Neural cell (in vitro differentiated cells): ENCODE measurements at regions not wholly inside any gene's neighbourhood (a gene's known extent, or its start where the extent isn't known, plus 50 kb on each side); places are given as distances from the start of the nearest gene placed in this dataset.

ENCODE experiments used
- H2AFZ ChIP-seq: fragments of 200-600, 300-800 bp; sonication (generic), shearing (Covaris generic); 2 replicates; pipeline ENCODE4 v1.6.0; 2014; ENCODE audit warnings: low read depth, mild to moderate bottlenecking, antibody characterized with exemption, low read length, moderate library complexity
- H3F3A ChIP-seq: fragments of 200-600 bp; shearing (Covaris generic); 2 replicates; pipeline ENCODE4 v1.6.1; 2016; ENCODE audit warnings: mild to moderate bottlenecking, moderate library complexity, mixed read lengths, antibody characterized with exemption, low read length; ENCODE audit not compliant: insufficient read depth, poor library complexity, severe bottlenecking
- H3K27ac ChIP-seq: fragments of 200-600, 300-800 bp; sonication (generic), shearing (Covaris generic); 2 replicates; pipeline ENCODE4 v1.5.1; 2014; ENCODE audit warnings: mild to moderate bottlenecking, low read length, moderate library complexity
- H3K27me3 ChIP-seq: fragments of 300-800, 200-600 bp; sonication (generic), shearing (Covaris generic); 2 replicates; pipeline ENCODE4 v1.6.0; 2014; ENCODE audit warnings: mild to moderate bottlenecking, low read depth, low read length, moderate library complexity; ENCODE audit not compliant: insufficient read depth
- H3K36me3 ChIP-seq: fragments of 300-800, 200-600 bp; sonication (generic), shearing (Covaris generic); 2 replicates; pipeline ENCODE4 v1.5.1; 2014; ENCODE audit warnings: mild to moderate bottlenecking, antibody characterized with exemption, low read length, moderate library complexity; ENCODE audit not compliant: insufficient read depth
- H3K4me2 ChIP-seq: fragments of 300-800, 200-600 bp; sonication (generic), shearing (Covaris generic); 2 replicates; pipeline ENCODE4 v1.6.0; 2014; ENCODE audit warnings: mild to moderate bottlenecking, low read length
- H3K4me3 ChIP-seq: fragments of 300-800, 200-600 bp; sonication (generic), shearing (Covaris generic); 2 replicates; pipeline ENCODE4 v1.5.1; 2014; ENCODE audit warnings: mild to moderate bottlenecking, low read length, moderate library complexity
- H3K79me2 ChIP-seq: fragments of 200-600 bp; shearing (Covaris generic); replicated peaks from 2 replicates; pipeline ENCODE4 v1.6.0; 2014; ENCODE audit warnings: mild to moderate bottlenecking, low read length, moderate library complexity; ENCODE audit not compliant: insufficient read depth
- H3K9ac ChIP-seq: fragments of 300-800, 200-600 bp; sonication (generic), shearing (Covaris generic); 2 replicates; pipeline ENCODE4 v1.6.1; 2016; ENCODE audit warnings: mild to moderate bottlenecking, low read length, mixed read lengths
- H3K9me2 ChIP-seq: fragments of 200-600 bp; shearing (Covaris generic); 2 replicates; pipeline ENCODE4 v1.6.1; 2016; ENCODE audit warnings: mild to moderate bottlenecking, low read length, mixed read lengths; ENCODE audit not compliant: insufficient read depth
- H3K9me3 ChIP-seq: fragments of 200-600, 300-800 bp; sonication (generic), shearing (Covaris generic); 2 replicates; pipeline ENCODE4 v1.6.1; 2016; ENCODE audit warnings: mild to moderate bottlenecking, mixed run types, low read length, moderate library complexity, mixed read lengths
- H4K20me1 ChIP-seq: fragments of 200-600 bp; shearing (Covaris generic); 2 replicates; pipeline ENCODE4 v1.6.1; 2016; ENCODE audit warnings: mild to moderate bottlenecking, mixed run types; ENCODE audit not compliant: insufficient read depth
- EP300 ChIP-seq: fragments of 450-650 bp; conservative IDR thresholded peaks from 2 replicates; pipeline ENCODE4 v1.6.1; 2014; ENCODE audit warnings: antibody characterized with exemption, mild to moderate bottlenecking, moderate library complexity; ENCODE audit not compliant: poor library complexity, severe bottlenecking
- EZH2 ChIP-seq: fragments of 200-600, 300-800 bp; shearing (Covaris generic), sonication (generic); IDR thresholded peaks from 2 replicates; pipeline ENCODE4 v1.6.1; 2014; ENCODE audit warnings: antibody characterized with exemption, low read length, borderline replicate concordance, mild to moderate bottlenecking; ENCODE audit not compliant: insufficient read depth, poor library complexity, severe bottlenecking
- MXI1 ChIP-seq: fragments of 450-650 bp; conservative IDR thresholded peaks from 2 replicates; pipeline ENCODE4 v1.6.1; 2014; ENCODE audit warnings: antibody characterized with exemption, mild to moderate bottlenecking; ENCODE audit not compliant: poor library complexity, severe bottlenecking
- POLR2AphosphoS5 ChIP-seq: IDR thresholded peaks from 2 replicates; pipeline ENCODE4 v1.6.1; 2012
- RAD21 ChIP-seq: fragments of 450-650 bp; conservative IDR thresholded peaks from 2 replicates; pipeline ENCODE4 v1.6.1; 2014; ENCODE audit warnings: antibody characterized with exemption, mild to moderate bottlenecking, moderate library complexity
- SMC3 ChIP-seq: fragments of 450-650 bp; conservative IDR thresholded peaks from 2 replicates; pipeline ENCODE4 v1.6.1; 2014; ENCODE audit warnings: antibody characterized with exemption, mild to moderate bottlenecking, moderate library complexity; ENCODE audit not compliant: poor library complexity
- TAF1 ChIP-seq: IDR thresholded peaks from 2 replicates; pipeline ENCODE4 v1.6.1; 2012; ENCODE audit warnings: low read depth
- TF ChIP-seq, protein P1 (sequence below): fragments of 450-650 bp; IDR thresholded peaks from 2 replicates; pipeline ENCODE4 v1.5.1; 2014; ENCODE audit warnings: antibody characterized with exemption, mild to moderate bottlenecking, moderate library complexity; ENCODE audit not compliant: poor library complexity, severe bottlenecking
- TF ChIP-seq, protein P2 (sequence below): IDR thresholded peaks from 2 replicates; pipeline ENCODE4 v1.6.1; 2012; ENCODE audit warnings: borderline replicate concordance

DNA sequence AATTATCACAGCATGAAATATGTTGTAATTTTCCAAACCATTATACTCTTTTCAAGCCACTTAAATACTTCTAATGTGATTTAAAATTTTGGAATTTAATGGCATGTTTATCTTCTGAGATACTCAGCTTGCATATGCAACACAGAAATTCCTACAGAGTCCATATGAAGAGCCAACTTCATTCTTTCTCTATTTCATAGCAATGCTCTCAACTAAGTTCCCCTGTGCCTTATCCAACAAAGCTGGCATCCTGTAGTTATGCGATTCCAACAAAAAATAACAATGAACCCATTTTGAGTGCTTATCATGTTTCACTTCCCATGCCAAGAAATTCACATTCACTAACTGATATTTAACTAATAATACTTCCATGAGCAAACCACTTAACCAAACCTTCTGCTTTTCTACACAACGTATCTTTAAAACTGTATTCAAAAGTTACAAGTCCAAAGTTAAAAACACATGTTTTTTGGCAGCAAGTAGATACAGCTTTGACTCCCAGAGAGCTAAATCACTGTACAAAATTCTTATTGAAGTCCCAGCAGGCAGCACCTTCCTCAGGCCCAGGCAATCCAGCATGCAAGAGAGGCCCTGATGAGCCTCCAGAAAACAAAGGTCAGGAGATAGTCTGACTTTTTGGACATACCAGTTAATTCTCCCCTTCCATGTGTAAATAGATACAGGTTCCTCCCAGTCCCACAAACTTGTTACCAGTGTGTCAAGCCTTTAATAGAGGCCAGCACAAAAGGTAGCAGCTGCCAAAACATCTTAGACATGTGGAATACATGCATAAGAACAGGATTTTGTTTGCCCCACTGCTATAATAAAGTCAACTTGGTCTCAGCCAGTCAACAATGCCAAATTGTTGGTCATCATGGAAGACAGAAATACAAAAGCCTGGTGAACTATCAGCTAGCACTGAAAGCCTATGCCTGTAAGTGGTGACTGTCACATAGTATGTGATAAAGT is 113.1 kb upstream of the WDR75 start:
- H3K4me2 ChIP-seq = no peak overlapping the region
- no peaks in the 10 kb centered on the region for H4K20me1 ChIP-seq
- no peak overlapping the region for H3K4me3 ChIP-seq
- no peak overlapping the region for H2AFZ ChIP-seq
- H3K9ac ChIP-seq = no peak overlapping the region
- TF ChIP-seq RAD21 (no peak), MXI1 (no peak), SMC3 (no peak), EP300 (no peak), TAF1 (no peak), EZH2 (no peak), POLR2AphosphoS5 (no peak)
- TF ChIP-seq, protein P1, sequence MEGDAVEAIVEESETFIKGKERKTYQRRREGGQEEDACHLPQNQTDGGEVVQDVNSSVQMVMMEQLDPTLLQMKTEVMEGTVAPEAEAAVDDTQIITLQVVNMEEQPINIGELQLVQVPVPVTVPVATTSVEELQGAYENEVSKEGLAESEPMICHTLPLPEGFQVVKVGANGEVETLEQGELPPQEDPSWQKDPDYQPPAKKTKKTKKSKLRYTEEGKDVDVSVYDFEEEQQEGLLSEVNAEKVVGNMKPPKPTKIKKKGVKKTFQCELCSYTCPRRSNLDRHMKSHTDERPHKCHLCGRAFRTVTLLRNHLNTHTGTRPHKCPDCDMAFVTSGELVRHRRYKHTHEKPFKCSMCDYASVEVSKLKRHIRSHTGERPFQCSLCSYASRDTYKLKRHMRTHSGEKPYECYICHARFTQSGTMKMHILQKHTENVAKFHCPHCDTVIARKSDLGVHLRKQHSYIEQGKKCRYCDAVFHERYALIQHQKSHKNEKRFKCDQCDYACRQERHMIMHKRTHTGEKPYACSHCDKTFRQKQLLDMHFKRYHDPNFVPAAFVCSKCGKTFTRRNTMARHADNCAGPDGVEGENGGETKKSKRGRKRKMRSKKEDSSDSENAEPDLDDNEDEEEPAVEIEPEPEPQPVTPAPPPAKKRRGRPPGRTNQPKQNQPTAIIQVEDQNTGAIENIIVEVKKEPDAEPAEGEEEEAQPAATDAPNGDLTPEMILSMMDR = no peak
- TF ChIP-seq, protein P2, sequence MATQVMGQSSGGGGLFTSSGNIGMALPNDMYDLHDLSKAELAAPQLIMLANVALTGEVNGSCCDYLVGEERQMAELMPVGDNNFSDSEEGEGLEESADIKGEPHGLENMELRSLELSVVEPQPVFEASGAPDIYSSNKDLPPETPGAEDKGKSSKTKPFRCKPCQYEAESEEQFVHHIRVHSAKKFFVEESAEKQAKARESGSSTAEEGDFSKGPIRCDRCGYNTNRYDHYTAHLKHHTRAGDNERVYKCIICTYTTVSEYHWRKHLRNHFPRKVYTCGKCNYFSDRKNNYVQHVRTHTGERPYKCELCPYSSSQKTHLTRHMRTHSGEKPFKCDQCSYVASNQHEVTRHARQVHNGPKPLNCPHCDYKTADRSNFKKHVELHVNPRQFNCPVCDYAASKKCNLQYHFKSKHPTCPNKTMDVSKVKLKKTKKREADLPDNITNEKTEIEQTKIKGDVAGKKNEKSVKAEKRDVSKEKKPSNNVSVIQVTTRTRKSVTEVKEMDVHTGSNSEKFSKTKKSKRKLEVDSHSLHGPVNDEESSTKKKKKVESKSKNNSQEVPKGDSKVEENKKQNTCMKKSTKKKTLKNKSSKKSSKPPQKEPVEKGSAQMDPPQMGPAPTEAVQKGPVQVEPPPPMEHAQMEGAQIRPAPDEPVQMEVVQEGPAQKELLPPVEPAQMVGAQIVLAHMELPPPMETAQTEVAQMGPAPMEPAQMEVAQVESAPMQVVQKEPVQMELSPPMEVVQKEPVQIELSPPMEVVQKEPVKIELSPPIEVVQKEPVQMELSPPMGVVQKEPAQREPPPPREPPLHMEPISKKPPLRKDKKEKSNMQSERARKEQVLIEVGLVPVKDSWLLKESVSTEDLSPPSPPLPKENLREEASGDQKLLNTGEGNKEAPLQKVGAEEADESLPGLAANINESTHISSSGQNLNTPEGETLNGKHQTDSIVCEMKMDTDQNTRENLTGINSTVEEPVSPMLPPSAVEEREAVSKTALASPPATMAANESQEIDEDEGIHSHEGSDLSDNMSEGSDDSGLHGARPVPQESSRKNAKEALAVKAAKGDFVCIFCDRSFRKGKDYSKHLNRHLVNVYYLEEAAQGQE = no peak
- H3K36me3 ChIP-seq = no peaks in the 10 kb centered on the region
- no peaks in the 10 kb centered on the region for H3K9me2 ChIP-seq
- H3K9me3 ChIP-seq = no peaks in the 10 kb centered on the region
- no peaks in the 10 kb centered on the region for H3F3A ChIP-seq
- no peak overlapping the region for H3K27ac ChIP-seq
- H3K79me2 ChIP-seq = no peaks in the 10 kb centered on the region
- no peaks in the 10 kb centered on the region for H3K27me3 ChIP-seq

DNA sequence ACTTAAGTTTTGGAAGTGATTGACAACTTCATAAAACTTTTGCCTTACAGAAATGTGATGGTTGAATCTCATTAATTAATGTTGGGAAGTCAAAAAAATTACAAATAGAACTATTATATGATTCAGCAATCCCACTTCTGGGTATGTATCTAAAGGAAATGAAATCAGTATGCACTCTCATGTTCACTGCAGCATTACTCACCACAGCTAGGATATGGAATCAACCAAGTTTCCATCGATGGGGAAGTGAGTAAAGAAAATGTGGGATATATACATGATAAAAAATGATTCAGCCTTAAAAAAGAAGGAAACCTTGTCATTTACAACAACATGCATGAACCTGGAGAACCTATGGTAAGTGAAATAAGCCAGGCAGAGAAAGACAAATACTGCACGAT is 112.4 kb upstream of the WDR75 start:
- H3K4me3 ChIP-seq = no peak overlapping the region

More for the DNA sequence above, 112.4 kb upstream of the WDR75 start:
- Histone ChIP-seq H3K9me2 (no peaks in the 10 kb centered on the region), H3K9ac (no peak overlapping the region), H3K27ac (no peak overlapping the region), H3K27me3 (no peaks in the 10 kb centered on the region), H3K36me3 (no peaks in the 10 kb centered on the region), H4K20me1 (no peaks in the 10 kb centered on the region), H3F3A (no peaks in the 10 kb centered on the region), H3K4me2 (no peak overlapping the region), H3K9me3 (no peaks in the 10 kb centered on the region), H2AFZ (no peak overlapping the region), H3K79me2 (no peaks in the 10 kb centered on the region)
- no peak for TF ChIP-seq MXI1
